Stomach (tissue), 8 donors: ENCODE measurements at regions not wholly inside any gene's neighbourhood (a gene's known extent, or its start where the extent isn't known, plus 50 kb on each side); places are given as distances from the start of the nearest gene placed in this dataset.
"Not testable (repeated sequence)": the region's sequence is repeated elsewhere in the genome, so short reads cannot be mapped to it uniquely, and the experiment has no call there.

Experiments used
- DNase-seq, 2 donors: peaks; one replicate each; pipeline versions ENCODE4 v3.0.0 to v3.0.0-alpha.2; 2013 to 2019
- H3K27ac ChIP-seq, 5 donors: fragments of 200-600 bp in 4 of 5; sonication (generic) in 4 of 5; one replicate each; pipeline ENCODE4 v1.5.1; 2013 to 2019; ENCODE audit warnings: mild to moderate bottlenecking in 1 of 5, moderate library complexity in 1 of 5
- H3K27me3 ChIP-seq, 3 donors: fragments of 200-600 bp; sonication (generic); one replicate each; pipeline ENCODE4 v1.5.1; 2017 to 2019; ENCODE audit warnings: mixed run types in 1 of 3
- H3K36me3 ChIP-seq, 4 donors: fragments of 200-600 bp; sonication (generic); 1 replicate in 3 of 4; 2 replicates in 1 of 4; pipeline ENCODE4 v1.5.1; 2016 to 2019
- H3K4me1 ChIP-seq, 4 donors: fragments of 200-600 bp; sonication (generic); one replicate each; pipeline ENCODE4 v1.5.1; 2016 to 2019
- H3K4me3 ChIP-seq, 4 donors: fragments of 200-600 bp; sonication (generic) in 3 of 4; one replicate each; pipeline ENCODE4 v1.5.1; 2016 to 2019; ENCODE audit warnings: mild to moderate bottlenecking in 1 of 4
- H3K9me3 ChIP-seq, 4 donors: fragments of 200-600 bp; sonication (generic); one replicate each; pipeline ENCODE4 v1.5.1; 2016 to 2019
- EP300 ChIP-seq: sonication (generic); formaldehyde crosslinking; IDR thresholded peaks from one replicate; pipeline ENCODE4 v1.6.1; 2017; ENCODE audit warnings: antibody characterized with exemption
- POLR2A ChIP-seq, 4 donors: fragments of 450-650 bp; IDR thresholded peaks; one replicate each; pipeline ENCODE4 v1.6.1; 2016; ENCODE audit warnings: antibody characterized with exemption in 4 of 4, control low read depth in 2 of 4, mild to moderate bottlenecking in 1 of 4, moderate library complexity in 1 of 4
- POLR2AphosphoS5 ChIP-seq, 3 donors: sonication (generic); formaldehyde crosslinking; IDR thresholded peaks; one replicate each; pipeline ENCODE4 v1.6.1; 2016; ENCODE audit warnings: antibody characterized with exemption in 3 of 3
- WGBS, 5 donors: extraction: QIAGEN DNeasy Blood & Tissue Kit in 3 of 5; methylation state at CpG; one replicate each; pipeline versions ENCODE4 v1.1.5 to v1.1.7; 2013 to 2018; 5-methylcytosine and 5-hydroxymethylcytosine counted together
- intact Hi-C: fragments of 100-400 bp; cut with DNase I; formaldehyde crosslinking; loops from one replicate; pipeline ENCODE4 v1.15.1; 2023; ENCODE audit warnings: low total_unique reads
- TF ChIP-seq, protein P1 (sequence below), 7 experiments: fragments of 450-650 bp in 4 of 7; fragments of 200-600 bp in 3 of 7; sonication (generic) in 3 of 7; IDR thresholded peaks; one replicate each; pipeline ENCODE4 v1.5.1; 2016 to 2019; ENCODE audit warnings: antibody characterized with exemption in 7 of 7, control low read depth in 2 of 7, mild to moderate bottlenecking in 1 of 7
- donor health status: healthy with polysubstance abuse.
- donor health status: Bipolar disorder and iron deficiency.
- donor health status: healthy.

DNA sequence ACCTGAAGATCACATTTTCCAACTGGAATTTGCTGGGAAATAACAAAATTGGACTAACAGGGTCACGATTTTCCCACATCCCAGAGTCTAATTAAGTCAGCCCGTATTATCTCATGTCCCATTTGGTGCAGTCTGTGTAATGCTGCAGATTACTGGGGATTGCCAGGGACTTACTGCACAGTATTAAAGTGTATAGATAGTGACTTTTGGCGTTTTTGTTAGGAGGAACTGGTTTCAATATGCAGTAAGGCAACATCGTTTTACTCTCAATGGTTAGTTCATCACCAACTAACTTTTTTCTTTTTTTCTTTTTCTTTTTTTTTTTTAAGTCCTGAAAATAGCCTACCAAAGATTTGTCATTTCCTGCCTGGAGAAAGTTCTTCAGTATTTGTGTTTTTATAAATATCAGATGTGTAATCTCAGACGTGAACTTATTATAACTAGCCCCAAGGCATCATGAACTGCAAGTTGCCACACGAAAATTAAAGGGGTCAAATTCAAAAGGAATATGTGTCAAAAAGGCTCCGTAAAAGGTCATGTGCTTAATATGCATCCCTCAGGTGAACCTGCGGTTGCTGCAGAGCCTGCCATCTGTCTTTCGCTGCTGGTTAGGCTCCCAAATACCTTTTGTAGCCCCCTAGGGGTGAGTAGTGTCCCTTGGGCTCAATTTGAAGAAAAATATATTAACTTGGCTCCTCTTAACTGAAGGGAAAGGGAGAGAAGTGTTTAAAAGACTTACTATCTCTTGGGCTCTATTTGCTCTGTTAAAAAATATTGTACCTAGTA is 176.7 kb upstream of the ADAMTSL1 start:
- intact Hi-C loops = no loop called here

DNA sequence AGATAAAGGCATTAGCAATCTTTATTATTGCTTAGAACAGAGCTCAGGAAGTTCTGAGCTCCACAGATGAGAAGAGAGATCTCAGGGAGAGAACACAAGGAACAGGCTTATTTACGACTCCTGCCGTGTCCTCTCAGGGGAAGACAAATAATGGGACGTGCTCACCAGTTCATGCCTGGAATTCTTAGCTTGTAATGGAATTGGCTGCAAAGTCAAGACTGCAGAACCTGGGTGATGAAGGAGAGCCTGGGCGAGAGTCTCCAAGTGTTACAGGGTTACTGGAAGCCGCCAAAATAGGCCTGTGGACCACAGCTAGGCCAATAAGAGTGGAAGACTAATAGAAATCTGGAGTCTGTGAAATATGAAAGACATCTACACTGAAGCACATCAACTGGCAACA is 174.5 kb upstream of the ADAMTSL1 start:
- Histone ChIP-seq H3K4me3 (no peak overlapping the region), H3K27me3 (no peaks in the 10 kb centered on the region), H3K27ac (no peak overlapping the region), H3K36me3 (no peaks in the 10 kb centered on the region), H3K9me3 (no peaks in the 10 kb centered on the region), H3K4me1 (peaks cover 0 to 12% (median 5%) of the 10 kb centered on the region in 4 donors)
- TF ChIP-seq EP300 = no peak
- TF ChIP-seq POLR2AphosphoS5 (IDR thresholded peaks at IDR 0.05) = no peak
- no peak for TF ChIP-seq POLR2A (IDR thresholded peaks at IDR 0.05)
- TF ChIP-seq, protein P1, sequence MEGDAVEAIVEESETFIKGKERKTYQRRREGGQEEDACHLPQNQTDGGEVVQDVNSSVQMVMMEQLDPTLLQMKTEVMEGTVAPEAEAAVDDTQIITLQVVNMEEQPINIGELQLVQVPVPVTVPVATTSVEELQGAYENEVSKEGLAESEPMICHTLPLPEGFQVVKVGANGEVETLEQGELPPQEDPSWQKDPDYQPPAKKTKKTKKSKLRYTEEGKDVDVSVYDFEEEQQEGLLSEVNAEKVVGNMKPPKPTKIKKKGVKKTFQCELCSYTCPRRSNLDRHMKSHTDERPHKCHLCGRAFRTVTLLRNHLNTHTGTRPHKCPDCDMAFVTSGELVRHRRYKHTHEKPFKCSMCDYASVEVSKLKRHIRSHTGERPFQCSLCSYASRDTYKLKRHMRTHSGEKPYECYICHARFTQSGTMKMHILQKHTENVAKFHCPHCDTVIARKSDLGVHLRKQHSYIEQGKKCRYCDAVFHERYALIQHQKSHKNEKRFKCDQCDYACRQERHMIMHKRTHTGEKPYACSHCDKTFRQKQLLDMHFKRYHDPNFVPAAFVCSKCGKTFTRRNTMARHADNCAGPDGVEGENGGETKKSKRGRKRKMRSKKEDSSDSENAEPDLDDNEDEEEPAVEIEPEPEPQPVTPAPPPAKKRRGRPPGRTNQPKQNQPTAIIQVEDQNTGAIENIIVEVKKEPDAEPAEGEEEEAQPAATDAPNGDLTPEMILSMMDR (IDR thresholded peaks at IDR 0.05) = no peak
- DNase-seq = no peak
- intact Hi-C loops = no loop called here
- 72 to 94% (median 83%) methylated on average over 5 of the region's 5 CpGs for WGBS, 5 donors

More for the DNA sequence above, 176.7 kb upstream of the ADAMTSL1 start:
- 52 to 67% (median 61%) methylated on average over 9 of the region's 9 CpGs for WGBS, 5 donors
- no peak for DNase-seq
- peaks cover 0 to 12% (median 5%) of the 10 kb centered on the region in 4 donors for H3K4me1 ChIP-seq
- TF ChIP-seq POLR2AphosphoS5 (IDR thresholded peaks at IDR 0.05) = no peak
- no peak for TF ChIP-seq EP300
- TF ChIP-seq, protein P1 (IDR thresholded peaks at IDR 0.05) = no peak
- no peak for TF ChIP-seq POLR2A (IDR thresholded peaks at IDR 0.05)
- no peak overlapping the region for H3K4me3 ChIP-seq
- H3K9me3 ChIP-seq = no peaks in the 10 kb centered on the region
- no peaks in the 10 kb centered on the region for H3K36me3 ChIP-seq
- H3K27me3 ChIP-seq = no peaks in the 10 kb centered on the region
- H3K27ac ChIP-seq = no peak overlapping the region

DNA sequence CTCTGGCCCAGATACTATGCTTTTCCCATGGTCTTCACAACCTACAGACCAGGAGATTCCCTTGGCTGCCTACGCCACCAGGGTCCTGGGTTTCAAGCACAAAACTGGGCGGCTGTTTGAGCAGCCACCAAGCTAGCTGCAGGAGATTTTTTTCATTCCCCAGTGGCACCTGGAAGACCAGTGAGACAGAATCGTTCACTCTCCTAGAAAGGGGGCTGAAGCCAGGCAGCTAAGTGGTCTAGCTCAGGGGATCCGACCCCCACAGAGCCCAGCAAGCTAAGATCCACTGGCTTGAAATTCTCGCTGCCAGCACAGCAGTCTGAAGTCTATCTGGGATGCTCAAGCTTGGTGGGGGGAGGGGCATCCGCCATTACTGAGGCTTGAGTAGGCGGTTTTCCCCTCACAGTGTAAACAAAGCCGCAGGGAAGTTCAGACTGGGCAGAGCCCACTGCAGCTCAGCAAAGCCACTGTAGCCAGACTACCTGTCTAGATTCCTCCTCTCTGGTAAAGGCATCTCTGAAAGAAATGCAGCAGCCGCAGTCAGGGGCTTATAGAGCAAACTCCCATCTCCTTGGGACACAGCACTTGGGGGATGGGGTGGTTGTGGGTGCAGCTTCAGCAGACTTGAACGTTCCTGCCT is 168.7 kb upstream of the ADAMTSL1 start:
- WGBS, 5 donors = 58 to 80% (median 78%) methylated on average over 7 to 10 of the region's 10 CpGs
- DNase-seq, H3K36me3 ChIP-seq, H3K27me3 ChIP-seq, H3K9me3 ChIP-seq, H3K4me1 ChIP-seq, intact Hi-C loops, H3K4me3 ChIP-seq, H3K27ac ChIP-seq: not testable (repeated sequence)

DNA sequence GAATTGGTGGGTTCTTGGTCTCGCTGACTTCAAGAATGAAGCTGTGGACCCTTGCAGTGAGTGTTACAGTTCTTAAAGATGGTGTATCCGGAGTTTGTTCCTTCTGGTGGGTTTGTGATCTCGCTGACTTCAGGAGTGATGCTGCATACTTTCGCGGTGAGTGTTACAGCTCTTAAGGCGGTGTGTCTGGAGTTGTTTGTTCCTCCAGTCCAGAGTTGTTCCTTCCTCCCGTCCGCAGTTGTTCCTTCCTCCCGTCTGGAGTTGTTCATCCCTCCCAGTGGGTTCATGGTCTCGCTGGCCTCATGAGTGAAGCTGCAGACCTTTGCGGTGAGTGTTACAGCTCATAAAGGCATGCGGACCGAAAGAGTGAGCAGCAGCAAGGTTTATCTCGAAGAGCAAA is 159.6 kb upstream of the ADAMTSL1 start:
- H3K27ac ChIP-seq = no peak overlapping the region
- TF ChIP-seq, protein P1 (IDR thresholded peaks at IDR 0.05) = no peak
- TF ChIP-seq POLR2A (IDR thresholded peaks at IDR 0.05) (no peak), POLR2AphosphoS5 (IDR thresholded peaks at IDR 0.05) (no peak), EP300 (no peak)
- intact Hi-C loops = no loop called here
- no peaks in the 10 kb centered on the region for H3K4me1 ChIP-seq
- no peaks in the 10 kb centered on the region for H3K27me3 ChIP-seq
- H3K36me3 ChIP-seq = no peaks in the 10 kb centered on the region
- H3K9me3 ChIP-seq = peaks cover 0 to 17% (median 6%) of the 10 kb centered on the region in 4 donors
- no peak overlapping the region for H3K4me3 ChIP-seq
- no peak for DNase-seq
- WGBS, 5 donors = 91 to 94% (median 91%) methylated on average over 14 of the region's 14 CpGs

DNA sequence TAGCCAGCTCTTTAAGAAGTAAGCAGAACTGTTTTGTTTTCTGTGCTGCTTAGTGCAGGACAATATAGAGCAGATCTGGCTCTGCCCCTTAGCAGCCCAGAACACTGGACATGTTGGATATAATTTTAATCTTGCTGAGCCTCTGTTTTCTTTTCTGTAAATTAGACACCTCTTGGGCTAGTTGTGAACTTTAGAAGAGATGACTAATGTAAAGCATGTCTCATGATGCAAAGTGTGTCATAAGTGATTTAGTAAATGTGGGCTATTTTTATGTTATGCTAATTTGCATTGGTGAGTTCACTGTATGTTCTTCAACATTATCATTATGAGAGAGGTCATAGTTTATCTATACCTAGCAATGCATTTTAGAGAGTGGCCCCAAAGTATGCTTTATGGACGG is 156.1 kb upstream of the ADAMTSL1 start:
- no peak for DNase-seq
- 38 to 74% (median 65%) methylated on average over 1 of the region's 1 CpG for WGBS, 5 donors
- H3K4me1 ChIP-seq = no peaks in the 10 kb centered on the region
- H3K27me3 ChIP-seq = no peaks in the 10 kb centered on the region
- H3K36me3 ChIP-seq = no peaks in the 10 kb centered on the region
- TF ChIP-seq, protein P1 (IDR thresholded peaks at IDR 0.05) = no peak
- no peak overlapping the region for H3K27ac ChIP-seq
- intact Hi-C loops = no loop called here
- H3K9me3 ChIP-seq = peaks cover 0 to 17% (median 6%) of the 10 kb centered on the region in 4 donors
- H3K4me3 ChIP-seq = no peak overlapping the region
